Caco-2 (cell line): ENCODE measurements at regions not wholly inside any gene's neighbourhood (a gene's known extent, or its start where the extent isn't known, plus 50 kb on each side); places are given as distances from the start of the nearest gene placed in this dataset.

Experiments
- BruUV-seq: library from RNA; stranded (reverse); fragments of 400-500 nt; replicated peaks from 2 replicates; lab custom pipeline; 2021; lab: Mats Ljungman, UMichigan
- CTCF ChIA-PET: fragments of 300-600 bp; sonication (Branson Sonifier 250); formaldehyde crosslinking; loops from one replicate; lab custom pipeline; 2022; ENCODE audit warnings: antibody characterized with exemption; lab: Charles Lee
- POLR2A ChIA-PET: fragments of 300-600 bp; sonication (Branson Sonifier 250); formaldehyde crosslinking; loops from one replicate; lab custom pipeline; 2022; ENCODE audit warnings: antibody characterized with exemption; lab: Charles Lee
- DNase-seq, 2 experiments: peaks; one replicate each; pipeline versions ENCODE4 v3.0.0 to v3.0.0-alpha.2; 2020 to 2022
- H3K27me3 ChIP-seq: replicated peaks from 2 replicates; pipeline ENCODE4 v1.6.0; 2011; ENCODE audit warnings: low read length; ENCODE audit not compliant: control insufficient read depth, insufficient read depth
- H3K36me3 ChIP-seq: 2 replicates; pipeline ENCODE4 v1.5.1; 2011; ENCODE audit warnings: low read length; ENCODE audit not compliant: control insufficient read depth, insufficient read depth
- H3K4me1 ChIP-seq: fragments of 250-450 bp; sonication (Bioruptor Pico); 2 replicates; pipeline ENCODE4 v1.5.1; 2020; ENCODE audit warnings: mild to moderate bottlenecking
- H3K4me3 ChIP-seq: 2 replicates; pipeline ENCODE4 v1.5.1; 2011; ENCODE audit warnings: low read depth, mild to moderate bottlenecking, control low read depth, low read length
- H3K9me3 ChIP-seq: fragments of 250-450 bp; sonication (Bioruptor Pico); 2 replicates; pipeline ENCODE4 v1.5.1; 2020; ENCODE audit warnings: mild to moderate bottlenecking, moderate library complexity
- H3K27ac Mint-ChIP-seq: one replicate; pipeline ENCODE4 v1.8.0; 2022; ENCODE audit warnings: mixed read lengths; ENCODE audit not compliant: unreplicated experiment
- H3K27me3 Mint-ChIP-seq: one replicate; pipeline ENCODE4 v1.8.0; 2022; ENCODE audit warnings: mixed read lengths; ENCODE audit not compliant: insufficient read depth, unreplicated experiment
- H3K36me3 Mint-ChIP-seq: one replicate; pipeline ENCODE4 v1.8.0; 2022; ENCODE audit warnings: mild to moderate bottlenecking, mixed read lengths; ENCODE audit not compliant: insufficient read depth, unreplicated experiment
- H3K4me1 Mint-ChIP-seq: one replicate; pipeline ENCODE4 v1.8.0; 2022; ENCODE audit warnings: low read depth, mixed read lengths; ENCODE audit not compliant: unreplicated experiment
- H3K4me3 Mint-ChIP-seq: one replicate; pipeline ENCODE4 v1.8.0; 2022; ENCODE audit warnings: mild to moderate bottlenecking, moderate library complexity, mixed read lengths; ENCODE audit not compliant: unreplicated experiment
- H3K9me3 Mint-ChIP-seq: one replicate; pipeline ENCODE4 v1.8.0; 2022; ENCODE audit warnings: mixed read lengths; ENCODE audit not compliant: unreplicated experiment
- intact Hi-C: fragments of 100-400 bp; cut with micrococcal nuclease; formaldehyde crosslinking; loops from one replicate; pipeline ENCODE4 v1.10.0; 2022; ENCODE audit not compliant: unreplicated experiment
- TF ChIP-seq, protein P1 (sequence below), 2 experiments: fragments of 200-600 bp in 1 of 2; IDR thresholded peaks; 1 replicate in 1 of 2; 2 replicates in 1 of 2; pipeline versions ENCODE4 v1.5.1 to v1.8.0; 2011 to 2022; ENCODE audit warnings: antibody characterized with exemption in 1 of 2, control low read depth in 1 of 2, inconsistent platforms in 1 of 2, low read depth in 1 of 2, low read length in 1 of 2, mild to moderate bottlenecking in 1 of 2, moderate library complexity in 1 of 2; ENCODE audit not compliant: insufficient read depth in 1 of 2, severe bottlenecking in 1 of 2, unreplicated experiment in 1 of 2

DNA sequence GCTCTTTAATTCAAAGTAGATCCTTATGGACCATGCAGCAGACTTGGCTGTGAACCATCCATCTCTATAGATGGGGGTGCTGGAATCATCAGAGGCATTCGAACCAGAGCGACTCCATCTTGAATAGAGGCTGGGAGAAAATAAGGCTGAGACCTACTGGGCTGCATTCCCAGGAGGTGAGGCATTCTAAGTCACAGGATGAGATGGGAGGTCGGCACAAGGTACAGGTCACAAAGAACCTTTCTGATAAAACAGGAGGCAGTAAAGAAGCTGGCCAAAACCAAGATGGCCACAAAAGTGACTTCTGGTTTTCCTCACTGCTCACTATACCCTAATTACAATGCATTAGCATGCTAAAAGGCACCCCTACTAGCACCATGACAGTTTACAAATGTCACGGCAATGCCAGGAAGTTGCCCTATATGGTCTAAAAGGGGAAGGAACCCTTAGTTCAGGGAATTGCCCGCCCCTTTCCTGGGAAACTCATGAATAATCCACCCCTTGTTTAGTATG is 89.2 kb upstream of the BRD7 start:
- intact Hi-C loops: no loop called here
- POLR2A ChIA-PET: no interaction called here
- no TSS peak for BruUV-seq
- CTCF ChIA-PET: no interaction called here
- peaks cover 26% of the 10 kb centered on the region for H3K4me1 ChIP-seq
- no peaks in the 10 kb centered on the region for H3K27me3 ChIP-seq
- H3K4me3 ChIP-seq: no peak overlapping the region
- no peak overlapping the region for H3K27ac Mint-ChIP-seq
- H3K27me3 Mint-ChIP-seq: no peaks in the 10 kb centered on the region
- no peaks in the 10 kb centered on the region for H3K9me3 ChIP-seq
- TF ChIP-seq, protein P1, sequence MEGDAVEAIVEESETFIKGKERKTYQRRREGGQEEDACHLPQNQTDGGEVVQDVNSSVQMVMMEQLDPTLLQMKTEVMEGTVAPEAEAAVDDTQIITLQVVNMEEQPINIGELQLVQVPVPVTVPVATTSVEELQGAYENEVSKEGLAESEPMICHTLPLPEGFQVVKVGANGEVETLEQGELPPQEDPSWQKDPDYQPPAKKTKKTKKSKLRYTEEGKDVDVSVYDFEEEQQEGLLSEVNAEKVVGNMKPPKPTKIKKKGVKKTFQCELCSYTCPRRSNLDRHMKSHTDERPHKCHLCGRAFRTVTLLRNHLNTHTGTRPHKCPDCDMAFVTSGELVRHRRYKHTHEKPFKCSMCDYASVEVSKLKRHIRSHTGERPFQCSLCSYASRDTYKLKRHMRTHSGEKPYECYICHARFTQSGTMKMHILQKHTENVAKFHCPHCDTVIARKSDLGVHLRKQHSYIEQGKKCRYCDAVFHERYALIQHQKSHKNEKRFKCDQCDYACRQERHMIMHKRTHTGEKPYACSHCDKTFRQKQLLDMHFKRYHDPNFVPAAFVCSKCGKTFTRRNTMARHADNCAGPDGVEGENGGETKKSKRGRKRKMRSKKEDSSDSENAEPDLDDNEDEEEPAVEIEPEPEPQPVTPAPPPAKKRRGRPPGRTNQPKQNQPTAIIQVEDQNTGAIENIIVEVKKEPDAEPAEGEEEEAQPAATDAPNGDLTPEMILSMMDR (IDR thresholded peaks at IDR 0.05; ENCODE audit: insufficient read depth in 1 of 2, low read depth in 1 of 2, low read length in 1 of 2, severe bottlenecking in 1 of 2, unreplicated experiment in 1 of 2): no peak
- peaks cover 12% of the 10 kb centered on the region for H3K4me1 Mint-ChIP-seq
- H3K9me3 Mint-ChIP-seq: no peaks in the 10 kb centered on the region
- no peaks in the 10 kb centered on the region for H3K36me3 ChIP-seq
- H3K4me3 Mint-ChIP-seq: no peak overlapping the region
- H3K36me3 Mint-ChIP-seq: no peaks in the 10 kb centered on the region
- no peak for DNase-seq

DNA sequence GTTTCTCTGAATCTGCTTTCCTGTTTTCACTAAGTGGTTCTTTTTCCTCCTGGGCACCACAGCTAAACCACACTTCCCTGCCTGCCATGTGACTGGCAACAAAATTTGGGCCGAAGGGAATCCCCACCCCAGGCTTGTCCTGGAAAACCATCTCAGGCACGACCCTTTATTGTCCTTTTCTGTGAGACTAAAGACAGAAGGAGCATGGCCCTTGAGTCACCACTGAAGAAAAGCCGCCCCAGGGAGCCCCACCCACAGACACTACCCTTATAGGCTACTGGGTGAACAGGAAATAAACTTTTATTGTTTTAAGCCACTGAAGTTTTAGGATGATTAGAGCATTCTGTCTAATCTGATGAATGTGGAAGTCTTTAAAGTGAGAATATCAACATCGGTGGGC is 88.6 kb upstream of the BRD7 start:
- Mint-ChIP-seq H3K27ac (no peak overlapping the region), H3K9me3 (no peaks in the 10 kb centered on the region), H3K4me1 (peaks cover 7% of the 10 kb centered on the region), H3K27me3 (no peaks in the 10 kb centered on the region), H3K4me3 (no peak overlapping the region), H3K36me3 (no peaks in the 10 kb centered on the region)
- Histone ChIP-seq H3K4me1 (peaks cover 20% of the 10 kb centered on the region), H3K4me3 (no peak overlapping the region), H3K36me3 (no peaks in the 10 kb centered on the region), H3K27me3 (no peaks in the 10 kb centered on the region), H3K9me3 (no peaks in the 10 kb centered on the region)
- TF ChIP-seq, protein P1 (IDR thresholded peaks at IDR 0.05; ENCODE audit: insufficient read depth in 1 of 2, low read depth in 1 of 2, low read length in 1 of 2, severe bottlenecking in 1 of 2, unreplicated experiment in 1 of 2): no peak
- ChIA-PET CTCF (no interaction called here), POLR2A (no interaction called here)
- intact Hi-C loops: no loop called here
- DNase-seq: no peak
- no TSS peak for BruUV-seq

DNA sequence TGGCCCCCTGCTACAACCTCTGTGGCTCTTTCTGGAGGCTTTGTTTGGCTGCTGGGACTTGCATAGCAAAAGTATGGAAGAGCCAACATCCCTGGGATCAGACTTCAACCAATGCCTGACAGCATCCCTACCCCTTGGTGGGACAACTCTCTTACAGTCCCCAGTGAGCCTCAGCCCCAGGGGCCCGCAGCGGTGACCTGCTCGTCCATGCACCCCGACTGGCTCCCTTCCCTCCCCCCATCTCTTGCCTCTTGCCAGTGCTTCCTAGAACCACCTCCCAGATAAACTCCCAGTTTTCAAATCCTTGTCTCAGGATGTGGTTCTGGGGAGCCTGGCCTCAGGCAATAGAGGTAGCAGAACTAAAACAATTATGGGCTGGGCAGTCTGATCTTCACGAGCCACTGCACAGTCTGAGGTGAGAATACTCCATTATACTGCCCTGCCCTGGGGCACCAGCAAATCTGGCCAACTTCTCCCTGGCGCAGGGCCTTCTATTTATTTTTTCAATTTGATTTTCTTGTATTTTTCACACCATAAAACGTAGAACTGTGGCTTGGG is 86.6 kb upstream of the BRD7 start:
- peak in 1 of 2 experiments; percentile 23 for DNase-seq
- intact Hi-C loops: no loop called here
- BruUV-seq: no TSS peak
- POLR2A ChIA-PET: no interaction called here
- H3K27me3 Mint-ChIP-seq: no peaks in the 10 kb centered on the region
- no peaks in the 10 kb centered on the region for H3K9me3 Mint-ChIP-seq
- no peaks in the 10 kb centered on the region for H3K36me3 ChIP-seq
- H3K9me3 ChIP-seq: no peaks in the 10 kb centered on the region
- no peaks in the 10 kb centered on the region for H3K27me3 ChIP-seq
- H3K4me1 ChIP-seq: peaks cover 10% of the 10 kb centered on the region; the same call in 1 of the 2 replicates
- no peaks in the 10 kb centered on the region for H3K36me3 Mint-ChIP-seq
- no peak overlapping the region for H3K4me3 Mint-ChIP-seq
- no peak overlapping the region for H3K27ac Mint-ChIP-seq
- TF ChIP-seq, protein P1 (IDR thresholded peaks at IDR 0.05; ENCODE audit: insufficient read depth in 1 of 2, low read depth in 1 of 2, low read length in 1 of 2, severe bottlenecking in 1 of 2, unreplicated experiment in 1 of 2): no peak
- H3K4me1 Mint-ChIP-seq: peaks cover 7% of the 10 kb centered on the region
- H3K4me3 ChIP-seq: no peak overlapping the region
- CTCF ChIA-PET: no interaction called here
